IPS-NIHi7 (cell line): ENCODE measurements at regions not wholly inside any gene's neighbourhood (a gene's known extent, or its start where the extent isn't known, plus 50 kb on each side); places are given as distances from the start of the nearest gene placed in this dataset.

Source experiments
- DNase-seq: peaks from one replicate; pipeline ENCODE4 v3.0.0; 2012; ENCODE audit warnings: mixed read lengths; ENCODE audit errors: extremely low spot score

DNA sequence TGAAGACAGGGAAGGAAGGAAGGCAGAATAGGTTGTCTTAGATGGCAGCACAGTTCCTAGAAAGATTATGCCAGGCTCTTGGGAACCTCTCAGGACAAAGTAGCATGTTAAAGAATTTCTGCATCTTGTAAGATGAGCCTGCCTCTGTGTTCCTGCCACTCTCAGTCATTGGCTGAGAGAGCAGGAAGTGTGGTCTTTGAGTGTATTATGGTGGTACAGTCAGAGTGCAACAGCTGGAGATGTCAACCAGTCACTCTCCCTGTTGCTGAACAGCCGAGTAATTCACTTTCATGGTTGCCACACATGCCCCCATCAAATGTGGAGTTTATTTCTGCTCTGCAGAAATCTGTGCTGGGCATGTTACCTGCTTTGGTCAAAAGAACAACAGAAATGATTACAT lies 659.6 kb upstream of the RIOK2 start:
- DNase-seq, result no peak

DNA sequence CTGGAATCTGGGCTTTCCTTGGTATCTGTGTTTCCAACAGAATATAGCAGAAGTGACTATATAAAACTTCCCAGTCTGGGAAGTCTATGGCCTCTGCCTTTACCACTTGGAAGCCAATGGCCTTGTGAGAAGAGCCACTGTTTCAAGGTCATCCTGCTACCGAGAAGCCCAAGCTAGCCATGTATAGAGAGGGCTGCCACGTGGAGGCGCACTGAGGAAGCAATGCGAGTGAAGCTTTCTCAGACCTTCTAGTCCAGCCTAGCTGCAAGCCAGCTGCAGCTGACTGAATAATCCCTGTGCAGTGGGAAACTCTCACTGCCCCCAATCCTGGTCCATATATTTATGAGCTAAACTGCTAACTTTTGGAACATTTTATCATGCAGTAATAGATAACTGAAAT lies 661.8 kb upstream of the RIOK2 start:
- peak; percentile 55 for DNase-seq

- DNase-seq, result no peak
Measured at GRCh38 chr5:97846643-97847042, 663.6 kb upstream of the RIOK2 start.

DNA sequence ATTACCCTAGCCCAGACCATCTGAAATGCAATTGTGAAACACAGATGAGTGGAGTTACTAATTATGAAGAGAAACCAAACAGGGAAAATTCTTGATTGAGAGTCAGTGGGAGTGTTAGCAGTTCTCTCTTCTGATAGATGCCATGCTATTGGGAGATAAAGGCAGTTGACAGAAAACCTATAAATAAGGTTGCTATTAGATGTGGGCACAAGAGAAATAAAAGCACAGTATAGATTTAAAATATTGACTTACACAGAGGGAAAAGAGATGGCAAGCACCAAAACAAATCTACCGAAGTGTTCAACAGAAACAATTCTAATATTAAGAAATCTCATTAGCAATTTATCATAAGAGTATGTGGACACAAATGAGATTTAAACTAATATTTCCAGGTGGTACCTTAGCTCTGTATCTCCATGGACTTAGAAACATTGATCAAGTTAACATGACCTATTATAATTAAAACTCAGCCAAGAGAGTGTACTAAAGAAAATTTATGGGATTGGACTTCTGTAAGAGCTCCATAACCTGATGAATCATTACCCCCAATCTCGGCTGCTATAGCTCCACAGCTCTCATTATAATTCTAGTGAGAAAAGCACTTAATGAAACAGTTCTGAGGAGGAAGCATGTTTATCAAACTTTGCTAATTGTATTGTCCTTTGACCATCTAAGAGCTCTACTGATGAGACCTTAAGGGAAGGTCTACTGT lies 665.0 kb upstream of the RIOK2 start:
- DNase-seq, result no peak

GRCh38 chr5:97851036-97851435 lies 668.0 kb upstream of the RIOK2 start:
- DNase-seq, result no peak

DNA sequence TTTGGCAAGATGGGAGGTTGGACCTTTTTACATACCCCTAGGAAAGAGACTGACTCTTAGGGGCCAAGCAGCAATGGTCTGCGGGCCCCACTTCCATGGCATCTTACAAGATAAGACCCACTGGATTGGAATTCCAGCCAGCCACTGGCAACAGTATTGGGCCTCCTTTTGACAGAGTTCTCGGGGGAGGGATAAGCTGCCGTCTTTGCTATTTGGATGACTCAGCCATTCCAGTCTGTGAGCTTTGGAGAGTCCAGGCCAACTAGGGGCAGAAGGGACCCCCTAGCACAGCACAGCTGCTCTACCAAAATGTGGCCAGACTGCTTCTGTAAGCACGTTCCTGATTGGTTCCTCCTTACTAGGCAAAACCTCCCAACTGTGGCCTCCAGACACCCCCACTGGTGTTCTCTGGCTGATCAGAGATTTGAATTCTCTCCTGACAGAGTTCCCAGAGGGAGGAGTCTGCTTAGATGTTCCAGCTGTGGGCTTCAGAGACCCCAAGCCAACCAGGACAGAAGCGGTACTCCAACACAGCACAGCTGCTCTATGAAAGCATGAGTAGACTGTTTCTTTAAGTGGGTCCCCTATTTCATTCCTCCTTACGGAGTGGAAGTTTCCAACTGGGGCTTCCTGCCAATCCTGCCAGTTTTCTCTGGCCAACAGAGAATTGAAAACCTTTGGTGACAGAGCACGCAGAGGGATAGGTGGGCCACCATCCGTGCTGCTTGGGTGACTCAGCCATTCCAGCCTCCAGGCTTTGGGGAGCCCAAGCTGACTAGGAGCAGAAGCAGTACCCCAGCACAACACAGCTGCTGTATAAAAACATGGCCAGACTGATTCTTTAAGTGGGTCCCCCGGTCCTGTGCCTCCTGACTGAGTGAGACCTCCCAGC lies 672.1 kb upstream of the RIOK2 start:
- DNase-seq, result peak; percentile 18

- DNase-seq, result no peak
Measured at GRCh38 chr5:97874491-97874890, 691.4 kb upstream of the RIOK2 start.

GRCh38 chr5:97876272-97876671 lies 693.2 kb upstream of the RIOK2 start:
- no peak for DNase-seq

DNA sequence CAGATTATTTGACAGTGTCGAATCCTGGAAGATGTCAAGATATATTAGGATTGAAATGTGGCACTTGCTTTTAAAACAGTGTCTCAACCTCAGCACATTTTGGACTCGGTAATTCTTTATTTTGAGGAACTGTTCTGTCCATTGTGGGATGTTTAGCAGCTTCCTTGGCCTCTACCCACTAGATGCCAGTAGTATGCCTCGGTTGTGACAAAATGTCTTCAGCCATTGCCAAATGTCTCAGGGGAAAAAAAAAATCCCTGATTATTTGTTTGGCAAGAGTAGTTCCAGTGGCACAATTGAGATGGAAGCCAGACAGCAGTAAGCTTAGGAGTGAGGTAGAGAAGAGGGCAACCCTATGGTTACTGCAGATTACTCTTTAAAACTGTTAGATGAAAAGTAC lies 694.5 kb upstream of the RIOK2 start:
- no peak for DNase-seq

- DNase-seq, result no peak
Measured at GRCh38 chr5:97888439-97888838, 705.4 kb upstream of the RIOK2 start.

- DNase-seq, result no peak
Measured at GRCh38 chr5:97891971-97892370, 708.9 kb upstream of the RIOK2 start.

GRCh38 chr5:97903742-97904141 lies 720.7 kb upstream of the RIOK2 start:
- DNase-seq, result no peak

DNA sequence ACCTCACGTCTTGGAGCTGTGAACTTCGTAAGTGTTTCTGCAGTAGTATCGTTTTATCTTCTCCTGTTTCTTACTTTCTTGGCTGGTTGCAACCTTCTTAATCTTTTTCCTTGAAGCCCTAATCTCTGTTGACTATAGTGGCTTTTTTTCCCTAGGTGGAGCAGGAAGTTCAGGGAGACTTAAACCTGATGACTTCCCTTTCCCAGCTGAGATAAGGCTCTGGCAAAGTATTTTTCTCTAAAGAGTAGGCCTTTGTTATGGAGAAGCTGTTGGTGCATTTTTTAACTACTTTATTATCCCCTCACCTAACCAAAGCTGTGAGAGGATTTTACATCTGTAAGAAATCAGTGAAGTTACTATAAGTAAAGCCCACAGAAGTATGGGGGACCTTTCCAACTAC lies 723.1 kb upstream of the RIOK2 start:
- peak; percentile 15 for DNase-seq

- DNase-seq, result no peak
Measured at GRCh38 chr5:97907646-97908400, 724.8 kb upstream of the RIOK2 start.

DNA sequence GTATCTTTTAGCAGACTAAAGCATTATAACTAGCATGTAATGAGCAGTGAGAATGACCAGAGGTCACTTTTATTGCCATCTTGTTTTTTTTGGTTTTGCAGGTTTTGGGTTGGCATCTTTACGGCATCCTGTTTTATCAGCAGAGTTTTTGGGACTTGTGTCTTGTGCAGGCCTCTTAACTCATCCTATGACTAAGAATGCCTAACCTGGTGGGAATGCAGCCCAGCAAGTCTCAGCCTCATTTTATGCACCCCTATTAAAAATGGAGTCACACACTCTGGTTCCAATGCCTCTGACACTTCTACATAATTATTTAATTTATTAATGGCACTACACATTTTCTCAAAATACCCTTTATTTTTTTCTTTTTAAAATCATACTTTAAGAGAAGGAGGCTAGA lies 726.5 kb upstream of the RIOK2 start:
- no peak for DNase-seq

- DNase-seq, result no peak
Measured at GRCh38 chr5:97914483-97914882, 731.4 kb upstream of the RIOK2 start.

DNA sequence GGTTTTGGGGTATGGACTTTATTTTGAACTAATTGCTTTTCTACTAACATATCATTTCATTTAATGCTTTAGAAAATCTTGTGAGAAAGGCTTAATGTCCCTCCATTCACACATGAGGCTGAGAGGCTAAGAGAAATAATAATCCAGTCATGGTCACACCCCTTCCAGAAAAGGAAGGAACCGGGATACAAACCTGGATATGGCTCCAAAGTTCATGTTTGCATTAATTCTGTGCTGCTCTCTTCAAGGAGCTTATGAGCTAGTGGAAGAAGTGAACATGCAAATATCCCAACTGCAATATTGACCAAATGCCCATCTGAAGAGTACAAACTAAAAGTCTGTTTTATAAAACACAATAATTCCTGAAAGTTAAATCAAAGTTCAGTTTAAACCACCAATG lies 732.1 kb upstream of the RIOK2 start:
- DNase-seq, result no peak

- no peak for DNase-seq
Measured at GRCh38 chr5:97918057-97918456, 735.0 kb upstream of the RIOK2 start.

GRCh38 chr5:97918620-97919019 lies 735.6 kb upstream of the RIOK2 start:
- no peak for DNase-seq

DNA sequence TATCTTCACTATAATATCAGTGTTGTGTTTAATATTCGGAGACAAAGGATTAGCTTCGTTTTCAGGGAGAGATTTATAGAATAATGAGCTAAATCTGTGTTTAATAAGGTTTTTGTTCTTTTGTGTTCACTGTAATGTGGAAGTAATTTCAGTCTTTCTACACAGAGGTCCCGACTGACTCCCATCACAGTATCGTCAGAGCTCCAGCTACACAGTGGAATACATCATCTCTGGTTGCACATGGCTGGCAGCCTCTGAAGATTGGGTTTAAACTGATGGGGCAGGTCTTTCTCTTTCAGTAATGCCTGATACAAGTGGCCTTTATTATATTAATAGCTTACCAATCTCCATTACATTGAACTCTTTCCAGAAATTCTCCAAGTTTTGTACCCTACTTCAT lies 736.7 kb upstream of the RIOK2 start:
- DNase-seq, result no peak

GRCh38 chr5:97922776-97923175 lies 739.7 kb upstream of the RIOK2 start:
- DNase-seq, result no peak

- no peak for DNase-seq
Measured at GRCh38 chr5:97923496-97923895, 740.4 kb upstream of the RIOK2 start.

DNA sequence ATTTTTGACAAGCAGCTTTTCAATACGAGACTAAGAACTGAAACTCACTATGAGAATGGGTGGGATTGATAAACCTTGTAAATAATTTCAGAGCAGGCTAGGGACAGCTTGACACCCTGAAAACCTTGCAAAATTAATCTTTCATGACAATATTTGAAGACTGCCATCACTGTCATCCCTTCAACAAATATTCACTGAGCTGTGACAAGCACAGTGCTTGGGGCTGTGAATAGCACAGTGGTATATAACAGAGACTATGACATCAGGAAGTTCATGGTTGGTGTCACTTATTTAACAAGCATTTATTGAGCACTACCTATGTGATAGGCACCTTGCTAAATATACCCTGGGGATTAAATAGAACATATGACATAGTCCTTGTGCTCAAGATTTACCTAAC lies 741.0 kb upstream of the RIOK2 start:
- DNase-seq, result no peak
